ENCODE measurements at regions not wholly inside any gene's neighbourhood (a gene's known extent, or its start where the extent isn't known, plus 50 kb on each side); places are given as distances from the start of the nearest gene placed in this dataset.

GRCh38 chr12:34097213-34097612 lies 74.9 kb downstream of the ALG10 start:
- DNase-seq (ENCODE audit: low read depth) = no peak
- no peak for TF ChIP-seq CTCF (conservative IDR thresholded peaks at IDR 0.05; ENCODE audit: low read depth, low read length)
- no peak overlapping the region for H3K4me3 ChIP-seq (ENCODE audit: low read depth, low read length)

GRCh38 chr12:34105392-34105933 lies 83.2 kb downstream of the ALG10 start:
- H3K4me3 ChIP-seq (ENCODE audit: low read depth, low read length) = no peak overlapping the region
- TF ChIP-seq CTCF (conservative IDR thresholded peaks at IDR 0.05; ENCODE audit: low read depth, low read length) = no peak
- no peak for DNase-seq (ENCODE audit: low read depth)

- DNase-seq (ENCODE audit: low read depth) = no peak
- no peak overlapping the region for H3K4me3 ChIP-seq (ENCODE audit: low read depth, low read length)
- TF ChIP-seq CTCF (conservative IDR thresholded peaks at IDR 0.05; ENCODE audit: low read depth, low read length) = no peak
Measured at GRCh38 chr12:34106172-34106571, 83.9 kb downstream of the ALG10 start.

GRCh38 chr12:34107016-34107415 lies 84.7 kb downstream of the ALG10 start:
- TF ChIP-seq CTCF (conservative IDR thresholded peaks at IDR 0.05; ENCODE audit: low read depth, low read length) = no peak
- no peak overlapping the region for H3K4me3 ChIP-seq (ENCODE audit: low read depth, low read length)
- no peak for DNase-seq (ENCODE audit: low read depth)

GRCh38 chr12:34107781-34108404 lies 85.6 kb downstream of the ALG10 start:
- H3K4me3 ChIP-seq (ENCODE audit: low read depth, low read length) = no peak overlapping the region
- TF ChIP-seq CTCF (conservative IDR thresholded peaks at IDR 0.05; ENCODE audit: low read depth, low read length) = no peak
- DNase-seq (ENCODE audit: low read depth) = no peak

- DNase-seq (ENCODE audit: low read depth) = no peak
- no peak for TF ChIP-seq CTCF (conservative IDR thresholded peaks at IDR 0.05; ENCODE audit: low read depth, low read length)
- H3K4me3 ChIP-seq (ENCODE audit: low read depth, low read length) = no peak overlapping the region
Measured at GRCh38 chr12:34108405-34108803, 86.1 kb downstream of the ALG10 start.

GRCh38 chr12:34108967-34109366 lies 86.7 kb downstream of the ALG10 start:
- no peak for DNase-seq (ENCODE audit: low read depth)
- H3K4me3 ChIP-seq (ENCODE audit: low read depth, low read length) = no peak overlapping the region
- TF ChIP-seq CTCF (conservative IDR thresholded peaks at IDR 0.05; ENCODE audit: low read depth, low read length) = no peak
